Body of pancreas (tissue), 4 donors: ENCODE measurements at regions not wholly inside any gene's neighbourhood (a gene's known extent, or its start where the extent isn't known, plus 50 kb on each side); places are given as distances from the start of the nearest gene placed in this dataset.
A peak's percentile ranks its signal among the peaks of the same experiment; 100 is the strongest.

Source experiments
- ATAC-seq: fragments of 150-250 bp; one replicate; pipeline ENCODE4 v1.9.1; 2016
- DNase-seq, 4 donors: peaks; one replicate each; pipeline ENCODE4 v3.0.0-alpha.2; 2019
- H3K27ac ChIP-seq, 4 donors: fragments of 200-600 bp; sonication (generic); 1 replicate in 3 of 4; 2 replicates in 1 of 4; pipeline versions ENCODE4 v1.5.1 to v1.6.1; 2016 to 2019; ENCODE audit warnings: mild to moderate bottlenecking in 1 of 4, mixed read lengths in 1 of 4, moderate library complexity in 1 of 4
- H3K27me3 ChIP-seq, 2 donors: fragments of 200-600 bp; sonication (generic); one replicate each; pipeline ENCODE4 v1.6.0; 2016; ENCODE audit warnings: mild to moderate bottlenecking in 1 of 2
- H3K36me3 ChIP-seq, 2 donors: fragments of 200-600 bp; sonication (generic); replicated peaks in 1 of 2; 2 replicates each; pipeline ENCODE4 v1.5.1; 2016; ENCODE audit warnings: low read depth in 2 of 2; ENCODE audit not compliant: insufficient read depth in 1 of 2
- H3K4me1 ChIP-seq: fragments of 200-600 bp; sonication (generic); one replicate; pipeline ENCODE4 v1.6.0; 2016
- H3K4me3 ChIP-seq, 2 donors: fragments of 200-600 bp; sonication (generic); 1 replicate in 1 of 2; 2 replicates in 1 of 2; pipeline ENCODE4 v1.5.1; 2016 to 2019
- H3K9me3 ChIP-seq, 3 donors: fragments of 200-600 bp; sonication (generic); 1 replicate in 2 of 3; 2 replicates in 1 of 3; pipeline ENCODE4 v1.5.1; 2016
- CTCF ChIP-seq, 7 experiments: fragments of 450-650 bp in 4 of 7; fragments of 200-600 bp in 3 of 7; sonication (generic) in 3 of 7; IDR thresholded peaks; one replicate each; pipeline ENCODE4 v1.5.1; 2016 to 2019; ENCODE audit warnings: antibody characterized with exemption in 7 of 7
- POLR2A ChIP-seq, 3 donors: fragments of 450-650 bp; IDR thresholded peaks; one replicate each; pipeline ENCODE4 v1.6.1; 2016; ENCODE audit warnings: antibody characterized with exemption in 3 of 3, mild to moderate bottlenecking in 2 of 3
- WGBS, 2 donors: methylation state at CpG; one replicate each; pipeline ENCODE4 v1.1.5; 2017; 5-methylcytosine and 5-hydroxymethylcytosine counted together
- intact Hi-C: fragments of 100-400 bp; cut with DNase I; formaldehyde crosslinking; loops from one replicate; pipeline ENCODE4 v1.15.1; 2023

GRCh38 chr10:59965899-59966650 lies 59.7 kb upstream of the CCDC6 start:
- WGBS, 2 donors = 92 to 94% methylated on average over 6 of the region's 6 CpGs
- intact Hi-C loops = no loop called here
- TF ChIP-seq POLR2A (IDR thresholded peaks at IDR 0.05) = no peak
- no peak for TF ChIP-seq CTCF (IDR thresholded peaks at IDR 0.05)
- Histone ChIP-seq H3K27ac (peak overlapping the region in 2 of 4 donors; percentile 59 to 60), H3K9me3 (no peaks in the 10 kb centered on the region), H3K4me3 (no peak overlapping the region), H3K4me1 (peaks cover 18% of the 10 kb centered on the region), H3K36me3 (no peaks in the 10 kb centered on the region), H3K27me3 (no peaks in the 10 kb centered on the region)
- ATAC-seq (no peak), DNase-seq (no peak)

DNA sequence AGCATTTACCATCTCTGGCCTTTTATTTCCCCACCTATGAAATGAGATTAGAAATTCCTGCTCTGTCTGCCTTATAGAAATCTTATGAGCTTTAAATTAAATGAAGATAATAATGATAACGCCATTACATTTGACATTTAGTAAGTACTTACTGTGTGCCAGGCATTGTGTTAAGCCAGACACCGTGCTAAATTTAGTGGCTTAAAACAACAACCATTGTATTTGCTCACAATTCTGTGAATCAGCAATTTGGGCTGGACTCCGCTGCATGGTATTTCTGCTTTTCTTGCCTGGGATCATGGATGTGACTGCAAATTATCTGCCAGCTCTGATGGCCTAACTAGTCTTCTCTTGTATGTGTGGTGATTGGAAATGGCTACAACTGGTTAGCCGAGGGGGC lies 56.4 kb upstream of the CCDC6 start:
- ATAC-seq = no peak
- H3K4me1 ChIP-seq = peaks cover 15% of the 10 kb centered on the region

DNA sequence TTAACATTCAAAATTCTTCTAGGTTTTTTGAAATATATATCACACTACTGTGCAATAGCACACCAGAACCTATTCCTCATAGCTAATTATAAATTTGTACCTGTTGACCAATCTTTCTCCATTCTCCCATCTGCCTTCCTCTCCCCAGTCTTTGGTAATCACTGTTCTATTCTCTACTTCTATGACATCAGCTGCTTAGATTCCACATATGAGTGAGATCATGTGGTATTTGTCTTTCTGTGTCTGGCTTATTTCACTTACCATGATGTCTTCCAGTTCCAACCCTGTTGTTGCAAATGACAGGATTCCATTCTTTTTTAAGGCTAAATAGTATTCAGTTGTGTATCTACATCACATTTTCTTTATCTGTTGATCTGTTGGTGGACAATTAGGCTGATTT lies 54.4 kb upstream of the CCDC6 start:
- Histone ChIP-seq H3K4me1 (peaks cover 13% of the 10 kb centered on the region), H3K27me3 (no peaks in the 10 kb centered on the region), H3K27ac (no peak overlapping the region), H3K9me3 (no peaks in the 10 kb centered on the region), H3K36me3 (no peaks in the 10 kb centered on the region), H3K4me3 (no peak overlapping the region)
- intact Hi-C loops = no loop called here
- TF ChIP-seq CTCF (IDR thresholded peaks at IDR 0.05) (no peak), POLR2A (IDR thresholded peaks at IDR 0.05) (no peak)
- DNase-seq = no peak
- ATAC-seq = no peak

More for the DNA sequence above, 56.4 kb upstream of the CCDC6 start:
- H3K9me3 ChIP-seq = no peaks in the 10 kb centered on the region
- no peak overlapping the region for H3K4me3 ChIP-seq
- intact Hi-C loops = no loop called here
- DNase-seq = no peak
- H3K36me3 ChIP-seq = no peaks in the 10 kb centered on the region
- 86% methylated on average over 4 of the region's 4 CpGs for WGBS, 2 donors
- H3K27me3 ChIP-seq = no peaks in the 10 kb centered on the region
- no peak overlapping the region for H3K27ac ChIP-seq
- TF ChIP-seq CTCF (IDR thresholded peaks at IDR 0.05) (no peak), POLR2A (IDR thresholded peaks at IDR 0.05) (no peak)

GRCh38 chr10:59959504-59960018 lies 53.2 kb upstream of the CCDC6 start:
- TF ChIP-seq POLR2A (IDR thresholded peaks at IDR 0.05) (no peak), CTCF (IDR thresholded peaks at IDR 0.05) (no peak)
- no peaks in the 10 kb centered on the region for H3K27me3 ChIP-seq
- intact Hi-C loops = no loop called here
- DNase-seq = no peak
- H3K4me1 ChIP-seq = peaks cover 2% of the 10 kb centered on the region
- H3K4me3 ChIP-seq = no peak overlapping the region
- WGBS, 2 donors = 76 to 83% methylated on average over 4 of the region's 4 CpGs
- H3K27ac ChIP-seq = no peak overlapping the region
- no peak for ATAC-seq
- no peaks in the 10 kb centered on the region for H3K9me3 ChIP-seq
- H3K36me3 ChIP-seq = no peaks in the 10 kb centered on the region

DNA sequence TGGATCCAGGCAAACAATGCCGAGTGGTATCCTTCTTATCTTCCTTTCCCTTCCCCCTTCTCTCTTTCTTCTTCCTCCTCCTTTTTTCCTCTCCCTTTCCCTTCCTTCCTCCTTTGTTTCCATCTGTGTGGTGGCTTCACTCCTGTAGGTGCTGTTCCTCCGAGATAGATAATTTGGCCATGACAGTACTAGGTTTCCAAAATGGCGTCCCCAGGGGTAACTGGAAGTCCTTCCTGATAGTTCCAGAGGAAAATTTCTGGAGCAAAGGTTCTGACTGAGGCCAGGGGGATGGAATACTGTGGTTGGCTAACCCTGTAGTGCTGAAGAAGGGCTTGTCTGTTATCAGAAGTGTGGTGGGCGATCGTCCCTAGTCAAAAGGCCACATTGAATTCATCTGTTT lies 52.5 kb upstream of the CCDC6 start:
- H3K36me3 ChIP-seq = no peaks in the 10 kb centered on the region
- H3K4me1 ChIP-seq = no peaks in the 10 kb centered on the region
- WGBS, 2 donors = 77 to 84% methylated on average over 5 of the region's 5 CpGs
- no peak for ATAC-seq
- no peaks in the 10 kb centered on the region for H3K27me3 ChIP-seq
- DNase-seq = no peak
- no peak for TF ChIP-seq POLR2A (IDR thresholded peaks at IDR 0.05)
- no peak for TF ChIP-seq CTCF (IDR thresholded peaks at IDR 0.05)
- H3K9me3 ChIP-seq = no peaks in the 10 kb centered on the region
- intact Hi-C loops = no loop called here
- no peak overlapping the region for H3K4me3 ChIP-seq
- H3K27ac ChIP-seq = no peak overlapping the region
